NCI-H2227 (cell line): ENCODE measurements at regions not wholly inside any gene's neighbourhood (a gene's known extent, or its start where the extent isn't known, plus 50 kb on each side); places are given as distances from the start of the nearest gene placed in this dataset.
"Not testable (repeated sequence)": the region's sequence is repeated elsewhere in the genome, so short reads cannot be mapped to it uniquely, and the experiment has no call there.

ENCODE experiments used
- DNase-seq: peaks from one replicate; lab custom pipeline; 2025; ENCODE audit not compliant: unreplicated experiment; lab: John Stamatoyannopoulos, UW

DNA sequence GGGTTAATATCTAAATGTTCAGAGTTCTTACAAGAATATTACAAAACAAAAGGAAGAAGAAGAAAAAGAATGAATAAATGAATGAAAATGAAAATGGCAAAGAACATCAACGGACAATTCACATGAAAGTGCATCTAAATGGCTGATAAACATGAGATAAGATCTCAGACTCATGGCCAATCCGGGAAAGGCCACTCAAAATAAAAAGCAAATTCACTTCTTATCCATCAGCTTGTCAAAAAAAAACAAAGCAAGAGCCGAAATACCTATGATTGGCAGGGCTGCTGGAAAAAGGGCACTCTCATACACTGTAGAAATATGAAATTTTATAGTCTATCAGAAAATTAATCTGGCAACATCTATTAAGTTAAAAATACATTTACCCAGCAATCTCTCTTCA, 103.6 kb upstream of the EDEM3 start:
- DNase-seq = no peak

DNA sequence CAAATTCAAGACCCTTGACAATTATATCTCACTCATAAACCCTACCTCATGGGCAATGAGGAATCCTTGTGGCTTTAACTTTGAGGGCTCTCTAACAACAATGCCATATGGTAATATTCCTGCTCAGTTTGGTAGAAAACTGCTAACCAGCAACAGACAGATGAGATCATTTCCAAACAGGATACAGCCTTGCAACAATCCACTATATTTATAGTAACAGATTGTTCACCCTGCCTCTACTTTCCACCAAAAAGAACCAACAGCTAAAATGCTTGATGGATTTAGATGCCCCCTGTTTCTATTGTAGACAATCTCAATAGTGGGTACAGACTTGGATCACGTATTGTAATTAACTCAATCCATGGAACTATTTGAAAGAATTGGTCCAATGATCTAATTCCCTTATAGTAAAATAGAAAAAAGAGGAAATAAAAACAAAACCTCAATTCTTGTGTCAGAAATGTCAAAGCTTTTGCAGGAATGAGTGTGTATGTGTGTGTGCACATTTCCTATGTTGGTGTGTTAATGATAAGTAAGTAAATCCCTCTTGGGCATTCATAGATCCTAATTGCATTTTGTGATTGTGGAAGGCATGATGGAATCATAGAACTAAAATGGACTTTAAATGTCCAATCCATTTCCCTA, 100.0 kb upstream of the EDEM3 start:
- no peak for DNase-seq

DNA sequence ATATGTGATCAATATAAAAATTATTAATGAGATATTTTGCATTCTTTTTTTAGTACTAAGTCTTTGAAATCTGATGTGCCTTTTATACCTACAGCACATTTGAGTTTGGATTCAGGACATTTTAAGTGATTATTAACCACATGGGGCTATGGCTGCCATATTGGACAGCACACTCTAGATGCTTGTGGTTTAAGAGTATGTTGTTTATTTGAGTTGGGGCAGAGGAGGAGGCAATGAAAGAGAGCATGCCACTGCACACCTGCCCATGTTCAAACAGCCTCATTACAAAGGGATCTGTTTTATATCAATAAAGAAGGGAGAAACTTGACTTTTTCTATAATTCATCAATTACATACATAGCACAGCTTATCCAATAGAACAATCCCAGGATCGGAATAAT, 99.4 kb upstream of the EDEM3 start:
- DNase-seq = no peak

DNA sequence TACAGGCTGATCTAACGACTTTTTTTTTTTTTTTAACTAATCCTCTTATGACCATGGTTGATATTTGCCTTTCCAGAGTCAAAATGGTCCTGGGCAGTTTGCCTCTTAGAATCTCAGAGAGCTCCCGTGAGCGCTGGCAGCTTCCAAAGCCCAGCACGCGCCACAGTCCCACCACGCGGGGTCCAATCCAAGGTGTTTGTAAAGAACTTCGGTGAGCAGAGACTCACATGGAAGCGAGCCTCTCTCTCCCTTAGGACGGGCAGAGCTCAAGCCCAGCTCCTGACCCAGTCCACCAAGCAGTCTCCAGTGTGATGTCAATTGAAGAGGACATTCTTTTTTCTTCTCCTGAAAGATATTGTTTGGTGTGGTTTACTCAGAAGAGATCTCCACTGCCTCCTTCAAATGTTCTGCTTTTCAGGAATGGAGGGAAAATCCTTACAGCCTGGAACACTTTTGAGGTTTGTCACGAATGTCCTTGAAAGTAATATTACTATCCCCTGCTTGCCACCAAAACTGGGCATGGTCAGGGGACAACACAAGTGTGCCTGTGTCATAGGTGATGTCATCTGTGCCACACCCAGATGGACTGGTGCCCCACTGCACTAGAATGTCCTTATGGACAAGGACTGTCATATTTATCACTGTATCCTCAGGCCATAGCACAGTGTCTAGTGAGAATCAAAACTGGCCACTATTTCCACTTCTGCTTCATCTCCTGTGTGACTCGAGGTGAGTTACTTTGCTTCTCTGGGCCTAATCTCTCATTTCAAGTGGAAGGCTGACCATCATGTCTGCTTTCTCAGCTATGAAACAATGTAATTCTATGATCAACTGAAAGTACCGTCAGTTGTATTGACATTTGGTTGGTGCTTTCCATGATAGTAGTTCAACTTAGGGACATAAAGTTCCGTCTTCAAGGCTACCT, 97.4 kb upstream of the EDEM3 start:
- DNase-seq = no peak

DNA sequence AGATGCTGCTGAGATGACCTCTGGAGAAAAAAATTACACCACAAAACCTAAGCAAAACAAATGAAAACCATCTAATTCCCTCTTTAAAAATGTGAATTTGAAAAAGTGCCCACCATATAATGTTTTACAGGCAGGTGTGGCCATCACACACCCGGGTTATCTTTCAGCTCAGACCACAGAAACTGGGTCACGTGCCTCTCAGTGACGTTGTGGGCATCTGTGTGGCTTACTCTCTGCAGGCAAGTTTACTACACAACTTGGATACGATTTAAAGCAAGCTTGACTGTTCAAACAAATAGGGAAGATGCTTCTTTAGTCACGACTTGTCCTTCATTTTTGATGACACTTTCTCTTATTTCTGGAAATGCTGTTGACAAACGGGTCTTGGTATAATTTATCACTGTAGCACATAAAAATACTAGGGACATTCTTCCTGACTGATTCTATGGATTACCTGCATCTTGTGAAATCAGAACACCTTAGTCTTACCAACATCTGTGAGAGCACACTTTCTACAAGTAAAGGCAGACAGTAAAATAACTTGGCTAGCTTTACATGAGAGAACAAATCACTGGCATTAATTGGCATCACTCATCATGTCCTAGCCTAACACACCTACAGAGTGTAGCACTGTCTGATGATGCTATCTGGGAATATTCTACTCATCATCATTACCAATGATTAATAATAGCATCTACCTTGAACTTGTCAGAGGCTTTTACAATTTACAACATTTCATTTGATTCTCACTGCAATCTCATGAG, 89.3 kb upstream of the EDEM3 start:
- DNase-seq = no peak

DNA sequence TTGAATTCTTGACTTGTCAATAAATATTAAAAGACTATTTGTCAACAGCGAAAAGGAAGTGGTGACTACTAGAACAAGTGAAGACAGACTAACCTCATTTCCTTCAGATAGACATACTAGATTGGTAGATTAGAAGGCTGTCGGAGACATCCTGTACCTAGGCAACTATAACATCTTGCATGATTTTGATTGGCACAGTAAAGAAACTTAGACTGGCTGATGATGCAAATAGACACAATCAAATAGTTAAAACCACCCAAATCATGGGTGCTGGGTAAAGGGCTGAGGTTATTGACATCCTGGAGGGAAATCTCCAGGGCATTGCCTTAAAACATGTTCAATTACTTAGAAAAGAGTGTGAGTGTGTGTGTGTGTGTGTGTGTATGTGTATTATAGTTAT, 85.9 kb upstream of the EDEM3 start:
- DNase-seq = no peak

DNA sequence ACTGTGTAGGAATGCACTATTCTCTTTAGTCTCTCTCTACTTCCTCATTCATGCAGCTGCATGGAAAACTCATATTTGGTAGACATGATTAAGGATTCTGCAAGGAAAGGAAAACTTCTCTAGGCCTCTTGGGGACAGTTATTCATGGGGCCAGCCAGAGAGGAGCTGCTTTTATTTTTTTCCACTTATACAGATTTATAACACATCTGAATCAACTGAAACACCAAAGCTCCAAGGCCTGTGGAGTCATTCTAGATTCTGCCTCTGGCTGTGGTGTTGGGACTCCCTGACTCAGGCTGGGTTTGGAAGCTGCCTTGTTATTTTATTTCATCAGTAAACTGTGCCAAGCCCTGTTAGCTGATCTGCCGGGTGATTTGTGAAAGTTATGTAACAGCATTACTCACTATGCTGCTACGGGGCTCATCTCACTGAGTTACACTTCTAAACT, 83.9 kb upstream of the EDEM3 start:
- no peak for DNase-seq

DNA sequence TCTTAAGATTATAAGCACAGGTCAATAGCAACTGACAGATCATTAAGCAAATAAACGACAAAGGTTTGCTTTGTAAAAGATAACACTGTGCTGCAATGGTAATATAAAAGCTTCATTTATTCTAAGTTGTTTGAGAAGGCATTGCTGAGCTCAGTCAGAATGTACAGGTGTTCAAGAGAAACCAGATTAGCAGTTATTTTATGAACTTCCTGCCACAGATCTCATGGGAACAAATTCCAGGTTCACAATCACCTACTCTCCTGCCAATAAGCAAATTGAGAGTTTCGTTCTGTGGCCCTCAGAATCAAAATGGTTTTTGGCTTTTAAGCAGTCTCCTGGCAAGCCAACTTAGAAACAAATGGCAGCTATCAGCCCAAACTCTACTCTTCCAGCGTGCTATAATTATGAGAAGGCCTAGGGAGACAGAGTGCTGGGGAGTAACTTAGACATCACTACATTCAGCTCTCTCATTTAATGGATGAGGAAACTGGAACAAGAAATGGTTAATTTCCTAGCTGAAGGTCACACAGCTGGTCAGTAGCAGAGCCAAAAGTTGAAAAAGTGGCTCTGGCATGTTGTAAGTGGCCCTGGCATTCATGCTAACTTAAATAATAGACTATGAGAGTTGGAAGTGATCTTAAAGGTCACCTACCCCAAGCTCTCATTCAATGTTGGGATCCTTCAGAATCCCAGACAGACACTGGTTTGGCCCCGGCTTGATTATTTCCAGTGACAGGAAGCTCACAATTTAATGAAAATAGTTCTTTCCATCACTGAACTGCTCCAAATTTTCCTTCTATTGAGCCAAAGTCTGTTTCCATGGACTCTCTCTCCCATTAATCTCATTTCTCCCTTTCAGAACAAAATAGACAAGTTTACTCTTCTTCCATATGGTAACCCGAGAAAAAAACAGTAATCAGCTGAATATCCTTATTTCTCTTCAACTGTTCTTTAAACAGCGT, 82.6 kb upstream of the EDEM3 start:
- DNase-seq = no peak

DNA sequence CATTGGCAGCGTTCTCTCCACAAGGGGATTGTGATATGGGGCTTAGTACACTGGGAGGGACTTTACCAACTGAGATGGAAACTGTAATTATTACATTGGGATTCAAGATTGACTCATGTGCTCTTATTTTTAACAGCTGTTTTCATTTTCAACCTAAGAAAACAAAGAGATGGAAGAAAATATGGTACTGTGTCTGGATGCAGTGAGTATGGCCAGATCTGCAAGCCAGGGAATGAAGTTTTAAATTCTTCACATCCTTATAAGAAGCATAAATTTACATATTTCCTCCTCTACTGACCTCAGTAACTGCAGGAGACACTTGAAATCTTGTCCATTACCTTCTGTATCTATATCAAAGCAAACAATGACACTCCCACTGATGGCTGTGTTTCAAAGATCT, 81.5 kb upstream of the EDEM3 start:
- no peak for DNase-seq

DNA sequence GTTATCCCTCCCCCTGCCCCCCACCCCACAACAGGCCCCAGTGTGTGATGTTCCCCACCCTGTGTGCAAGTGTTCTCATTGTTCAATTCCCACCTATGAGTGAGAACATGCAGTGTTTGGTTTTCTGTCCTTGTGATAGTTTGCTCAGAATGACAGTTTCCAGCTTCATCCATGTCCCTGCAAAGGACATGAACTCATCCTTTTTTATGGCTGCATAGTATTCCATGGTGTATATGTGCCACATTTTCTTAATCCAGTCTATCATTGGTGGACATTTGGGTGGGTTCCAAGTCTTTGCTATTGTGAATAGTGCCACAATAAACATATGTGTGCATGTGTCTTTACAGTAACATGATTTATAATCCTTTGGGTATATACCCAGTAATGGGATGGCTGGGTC, 79.3 kb upstream of the EDEM3 start:
- not testable (repeated sequence) for DNase-seq

DNA sequence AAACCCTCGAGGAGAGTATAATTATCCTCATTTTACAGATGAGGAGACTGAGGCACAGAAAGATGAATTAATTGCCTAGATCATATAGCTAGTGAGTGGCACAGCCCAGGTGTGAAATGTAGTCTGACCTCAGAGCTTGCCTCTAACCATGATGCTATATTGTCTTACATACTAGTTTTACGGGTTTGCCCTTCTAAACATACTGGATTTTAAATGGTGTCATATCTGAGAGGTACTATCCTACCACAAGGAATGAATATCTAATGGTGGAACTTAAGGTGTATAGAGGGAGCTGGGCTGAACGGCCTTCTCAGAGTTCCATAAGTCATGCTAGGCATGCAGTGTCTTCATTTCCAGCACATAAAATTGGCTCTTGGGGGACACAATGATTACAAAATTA, 77.9 kb upstream of the EDEM3 start:
- DNase-seq = no peak

DNA sequence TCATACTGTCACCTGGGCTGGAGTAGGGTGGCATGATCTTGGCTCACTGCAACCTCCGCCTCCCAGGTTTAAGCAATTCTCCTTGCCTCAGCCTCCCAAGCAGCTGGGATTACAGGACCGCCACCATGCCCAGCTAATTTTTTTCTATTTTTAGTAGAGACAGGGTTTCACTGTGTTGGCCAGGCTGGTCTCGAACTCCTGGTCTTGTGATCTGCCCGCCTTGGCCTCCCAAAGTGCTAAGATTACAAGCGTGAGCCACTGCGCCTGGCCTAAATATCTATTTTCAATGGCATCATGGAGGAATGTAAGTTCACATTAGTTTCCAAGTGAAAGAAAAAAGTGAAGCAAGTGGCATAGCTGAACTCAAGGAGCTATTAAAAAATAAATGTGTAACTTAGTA, 74.8 kb upstream of the EDEM3 start:
- not testable (repeated sequence) for DNase-seq

DNA sequence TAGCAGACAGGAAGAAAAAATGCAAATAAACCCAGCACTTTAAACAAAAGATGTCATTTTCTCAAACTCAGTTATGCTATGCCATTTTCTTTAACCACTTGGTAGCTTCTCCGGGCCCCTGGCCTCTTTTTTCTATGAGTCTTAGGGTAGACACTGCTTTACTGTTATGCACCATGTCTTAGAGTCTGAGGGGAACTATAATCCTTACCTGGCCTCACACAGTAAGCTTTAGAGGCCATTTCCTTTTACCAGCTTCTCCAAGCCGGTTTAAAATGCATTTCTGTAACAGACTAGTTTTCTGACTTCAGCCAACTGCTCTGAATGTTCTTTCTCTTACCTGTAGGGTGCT, 73.7 kb upstream of the EDEM3 start:
- no peak for DNase-seq

DNA sequence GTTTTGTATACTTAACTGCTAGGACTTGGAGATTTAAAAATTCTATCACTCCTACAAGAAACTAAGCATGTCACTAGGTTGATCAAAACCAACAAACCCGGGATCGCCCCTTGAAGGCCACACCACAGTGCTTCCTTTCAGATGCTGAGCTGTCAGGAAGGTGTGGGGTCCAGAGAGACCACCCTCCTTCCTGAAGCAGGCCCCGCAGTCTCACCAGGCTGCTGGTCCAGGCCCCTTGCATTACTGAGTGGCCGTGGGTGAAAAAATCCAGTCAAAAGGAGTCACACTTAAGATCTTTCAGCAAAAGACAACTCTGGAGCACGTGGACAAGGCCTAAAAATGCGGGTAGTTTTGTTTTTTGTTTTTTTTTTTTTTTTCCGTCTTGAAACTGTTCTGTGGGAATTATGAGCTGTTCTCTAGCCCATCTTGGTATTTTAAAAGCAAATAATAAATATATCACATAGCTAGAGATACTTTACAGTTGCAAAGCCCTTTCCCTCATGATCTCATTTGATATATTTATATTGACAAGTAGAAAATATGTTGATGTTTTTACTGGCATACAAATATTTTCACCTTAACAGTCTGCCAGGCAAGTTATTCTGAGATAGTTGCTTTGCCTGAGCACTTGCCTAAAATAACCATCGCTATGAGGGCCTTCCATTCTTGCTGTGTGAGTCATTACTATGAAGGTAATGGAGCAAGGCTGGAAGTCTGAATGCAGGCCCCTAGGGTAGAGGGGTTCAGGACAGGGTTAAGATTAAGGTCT, 73.1 kb upstream of the EDEM3 start:
- DNase-seq = no peak

DNA sequence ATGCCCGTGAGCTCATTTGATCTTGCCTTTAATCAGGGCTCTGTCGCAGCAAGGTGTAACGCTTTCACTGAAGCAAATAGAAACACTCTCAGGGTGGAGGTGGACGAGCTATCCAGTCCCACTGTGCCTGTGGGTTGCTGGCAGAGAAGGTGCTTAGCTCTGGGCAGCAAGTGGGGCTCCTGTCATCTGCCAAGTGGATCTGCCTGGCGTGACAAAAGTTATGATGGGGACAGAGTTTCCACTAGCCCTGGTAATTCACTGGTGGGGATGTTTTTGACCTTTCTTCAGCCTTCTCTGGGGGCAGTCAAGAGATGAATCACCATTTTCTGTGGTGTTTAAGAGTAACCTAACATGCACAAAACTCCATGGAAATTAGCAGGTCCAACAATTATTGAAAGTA, 71.3 kb upstream of the EDEM3 start:
- no peak for DNase-seq

DNA sequence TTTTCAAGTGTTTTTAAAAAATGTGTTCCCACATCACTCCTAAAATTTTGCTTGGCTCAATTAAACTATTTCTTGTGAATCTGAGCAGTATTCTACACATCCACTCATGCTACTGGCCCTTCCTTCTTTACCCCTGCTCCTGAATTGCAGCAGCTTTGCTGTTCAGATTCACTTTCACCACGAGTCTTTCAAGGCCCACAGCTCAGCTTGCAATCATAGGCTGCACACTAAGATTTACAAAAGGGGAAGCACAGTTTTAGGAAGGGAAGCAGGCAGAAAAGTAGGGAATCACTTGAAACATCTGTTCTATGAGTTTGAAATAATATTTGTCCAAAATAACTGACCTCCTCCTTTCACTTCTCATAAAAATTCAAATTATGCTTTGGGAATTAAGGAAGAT, 70.9 kb upstream of the EDEM3 start:
- no peak for DNase-seq

DNA sequence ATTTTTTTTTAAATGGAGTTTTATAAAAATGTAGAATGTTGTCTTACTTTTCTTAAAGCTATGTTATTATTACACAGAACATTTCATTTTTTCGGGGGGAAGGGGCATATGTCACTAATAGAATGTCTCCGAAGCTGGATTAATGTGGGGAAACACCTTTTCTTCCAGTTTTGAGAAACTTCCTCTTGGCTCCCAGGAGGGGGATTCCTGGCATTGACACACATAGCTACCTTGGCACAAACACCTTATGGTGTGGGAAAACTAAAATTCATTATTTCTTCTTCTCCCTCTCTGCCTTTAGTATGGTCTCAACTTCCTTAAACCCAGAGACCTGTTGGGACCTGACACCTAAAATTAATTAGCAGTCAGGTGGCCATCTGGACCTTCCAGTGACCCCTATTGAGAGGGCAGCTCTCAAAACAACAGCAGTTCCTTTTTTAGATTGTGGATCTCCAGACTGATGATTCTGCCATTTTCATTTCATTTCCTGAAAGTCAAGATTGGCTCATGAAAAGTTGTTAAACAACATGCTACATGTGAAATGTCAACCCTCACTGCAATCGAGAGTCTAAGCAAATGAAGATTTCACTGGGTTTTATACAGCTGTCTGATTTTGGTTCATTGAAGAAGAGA, 70.1 kb upstream of the EDEM3 start:
- DNase-seq = no peak

DNA sequence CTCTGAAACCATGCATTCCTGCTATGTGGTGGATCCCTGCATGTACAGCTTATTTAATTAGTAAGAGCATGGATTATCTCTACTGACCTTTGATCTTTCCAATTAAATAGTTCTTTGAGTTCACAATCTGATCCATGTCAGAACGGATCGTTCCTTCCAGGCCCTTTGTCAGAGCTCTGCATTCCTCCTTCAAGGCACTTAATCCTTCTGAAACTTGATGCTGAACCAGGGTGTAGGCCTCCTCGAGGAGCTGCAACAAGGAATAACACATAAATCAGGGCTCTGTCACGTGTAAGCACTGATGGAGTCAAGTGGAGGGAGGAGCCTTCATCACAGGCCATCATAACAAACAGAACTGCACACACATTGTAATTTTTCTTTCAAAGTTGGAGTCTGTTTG, 68.4 kb upstream of the EDEM3 start:
- no peak for DNase-seq

DNA sequence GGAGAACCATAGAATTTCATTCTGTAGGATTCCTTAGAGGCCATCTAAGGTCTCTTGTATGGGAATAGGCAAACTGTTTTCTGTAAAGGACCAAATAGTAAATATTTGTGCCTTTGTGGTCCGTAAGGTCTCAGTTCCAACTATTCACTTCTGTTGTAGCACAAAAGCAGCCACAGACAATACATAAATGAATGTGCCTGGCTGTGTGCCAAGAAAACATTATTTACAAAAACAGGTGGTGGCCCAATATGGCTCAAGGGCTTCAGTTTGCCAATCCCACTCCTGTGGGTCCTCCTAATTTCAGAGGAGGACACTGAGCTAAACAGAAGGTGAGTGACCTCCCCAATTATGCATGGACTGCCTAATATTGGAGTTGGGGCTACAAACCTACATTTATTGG, 67.6 kb upstream of the EDEM3 start:
- DNase-seq = no peak

DNA sequence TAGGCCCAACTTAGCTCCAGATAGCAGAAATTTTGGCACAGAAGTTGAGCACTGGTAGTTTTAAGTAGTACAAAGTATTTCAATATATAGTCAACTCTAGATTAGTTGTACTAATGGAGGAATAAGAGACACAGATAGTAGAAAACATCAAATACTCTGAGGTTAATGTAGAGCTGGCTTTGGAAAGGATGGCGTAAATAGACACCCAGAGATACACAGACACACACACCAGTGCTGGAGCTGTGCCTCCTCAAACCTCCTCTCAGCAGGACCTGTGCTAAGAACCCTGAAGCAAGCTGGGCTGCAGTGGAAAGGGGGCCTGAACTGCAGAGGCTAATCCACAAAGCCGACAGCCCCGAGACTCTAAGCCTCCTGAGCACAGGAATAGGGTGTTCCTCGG, 67.0 kb upstream of the EDEM3 start:
- DNase-seq = no peak
